ENCODE measurements at regions not wholly inside any gene's neighbourhood (a gene's known extent, or its start where the extent isn't known, plus 50 kb on each side); places are given as distances from the start of the nearest gene placed in this dataset.

DNA sequence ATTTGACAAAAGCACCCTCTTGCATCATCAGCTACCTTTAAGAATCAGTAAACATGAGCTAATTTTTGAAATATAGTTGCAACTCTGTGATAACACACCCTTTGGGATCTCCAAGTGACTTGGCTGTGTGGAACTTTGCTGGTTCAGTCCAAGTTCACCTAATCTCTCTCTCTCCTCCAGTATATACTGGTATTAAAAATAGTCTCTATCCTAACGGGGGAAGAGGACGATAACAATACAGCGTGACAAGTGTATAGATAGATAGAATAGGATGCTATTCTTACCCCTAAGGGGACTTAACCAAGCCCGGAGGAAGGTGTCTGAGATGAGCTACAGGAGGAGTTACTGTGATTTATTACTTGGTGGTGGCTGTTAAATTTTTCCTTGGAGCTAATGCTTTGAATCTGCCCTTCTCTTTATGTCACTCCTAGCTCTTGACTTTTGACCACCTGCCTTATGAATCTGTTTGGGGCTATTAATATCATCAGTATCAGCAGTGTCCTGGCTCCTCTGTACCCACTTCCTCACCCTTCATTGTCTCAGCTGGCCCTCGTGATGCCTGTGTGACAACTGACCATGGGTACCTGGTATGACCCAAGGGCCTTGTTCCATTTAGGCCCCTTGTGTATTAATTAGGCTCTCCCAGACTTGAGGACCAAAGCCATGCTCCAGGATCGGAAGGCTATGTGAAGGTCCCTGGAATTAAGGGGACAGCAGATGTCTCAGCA lies 223.9 kb downstream of the SREK1 start:
- TF ChIP-seq CTCF (conservative IDR thresholded peaks at IDR 0.05 in 1 of 2, IDR thresholded peaks at IDR 0.05 in 1 of 2; ENCODE audit: extremely low read depth in 1 of 2, insufficient read depth in 1 of 2, low read depth in 1 of 2, low read length in 2 of 2) (no peak), EZH2 (IDR thresholded peaks at IDR 0.05; ENCODE audit: borderline replicate concordance, low read length) (no peak)
